K562 (cell line): ENCODE measurements at regions not wholly inside any gene's neighbourhood (a gene's known extent, or its start where the extent isn't known, plus 50 kb on each side); places are given as distances from the start of the nearest gene placed in this dataset.

Experiments
- ATAC-seq: fragments of 200-7000 bp; cut with Tn5 transposase; 3 replicates; pipeline ENCODE4 v1.9.1; 2020; ENCODE audit warnings: moderate library complexity
- BruUV-seq: library from RNA; stranded (reverse); fragments of 400-500 nt; replicated peaks from 2 replicates; lab custom pipeline; 2021; lab: Mats Ljungman, UMichigan
- CTCF ChIA-PET: fragments of 300-600 bp; formaldehyde crosslinking; extraction: SDS; loops from one replicate; lab custom pipeline; 2021; ENCODE audit warnings: low intra/inter-chr PET ratio; lab: Yijun Ruan, JAX
- POLR2A ChIA-PET: fragments of 300-600, 350-650 bp; sonication (Branson Sonifier 250); formaldehyde crosslinking; extraction: SDS; loops from one replicate; lab custom pipeline; 2021; ENCODE audit warnings: antibody characterized with exemption, inconsistent platforms; lab: Yijun Ruan, JAX
- DNase-seq, 4 experiments: peaks; one replicate each; pipeline versions ENCODE4 v3.0.0 to v3.0.0-alpha.2; 2011 to 2018; ENCODE audit warnings: low spot score in 3 of 4, mixed read lengths in 3 of 4; ENCODE audit errors: extremely low read depth in 1 of 4
- FAIRE-seq: peaks from 2 replicates; lab custom pipeline; 2011; peaks lifted over from hg19 to GRCh38; lab: Jason Lieb, UNC
- H2AFZ ChIP-seq: 2 replicates; pipeline ENCODE4 v1.6.0; 2011; ENCODE audit warnings: low read depth, low read length, control low read depth, inconsistent platforms
- H3K27ac ChIP-seq: fragments of 200-600 bp; 3 replicates; pipeline ENCODE4 v1.8.0; 2011; ENCODE audit warnings: low read depth, mild to moderate bottlenecking, control low read depth, inconsistent platforms, low read length, moderate library complexity, mixed read lengths; ENCODE audit errors: extremely low read depth
- H3K27me3 ChIP-seq, 2 experiments: fragments of 300-600 bp in 1 of 2; 2 replicates in 1 of 2; 3 replicates in 1 of 2; pipeline versions ENCODE4 v1.6.0 to v1.8.0; 2011; ENCODE audit warnings: inconsistent platforms in 2 of 2, low read length in 2 of 2, mild to moderate bottlenecking in 1 of 2, mixed read lengths in 1 of 2, moderate library complexity in 1 of 2; ENCODE audit not compliant: control insufficient read depth in 2 of 2, insufficient read depth in 2 of 2
- H3K36me3 ChIP-seq: fragments of 300-600 bp; 3 replicates; pipeline ENCODE4 v1.8.0; 2011; ENCODE audit warnings: mild to moderate bottlenecking, low read length, inconsistent platforms; ENCODE audit not compliant: control insufficient read depth, insufficient read depth
- H3K4me1 ChIP-seq, 2 experiments: fragments of 200-600 bp in 1 of 2; replicated peaks in 1 of 2; 2 replicates in 1 of 2; 3 replicates in 1 of 2; pipeline versions ENCODE4 v1.5.1 to v1.8.0; 2011; ENCODE audit warnings: inconsistent platforms in 2 of 2, low read length in 2 of 2, mild to moderate bottlenecking in 1 of 2, mixed read lengths in 1 of 2, moderate library complexity in 1 of 2; ENCODE audit not compliant: control insufficient read depth in 2 of 2, insufficient read depth in 2 of 2
- H3K4me2 ChIP-seq: 2 replicates; pipeline ENCODE4 v1.6.1; 2011; ENCODE audit warnings: low read length, control low read depth, inconsistent platforms, mixed read lengths; ENCODE audit not compliant: insufficient read depth
- H3K4me3 ChIP-seq: fragments of 200-600 bp; sonication (generic), shearing (Covaris generic); 2 replicates; pipeline ENCODE4 v1.5.1; 2016; ENCODE audit warnings: control low read depth, inconsistent platforms
- H3K79me2 ChIP-seq: fragments of 200-600 bp; 3 replicates; pipeline ENCODE4 v1.8.0; 2011; ENCODE audit warnings: low read length, inconsistent platforms; ENCODE audit not compliant: control insufficient read depth, insufficient read depth
- H3K9ac ChIP-seq, 2 experiments: 2 replicates each; pipeline versions ENCODE4 v1.6.0 to v1.6.1; 2011; ENCODE audit warnings: low read depth in 2 of 2, low read length in 2 of 2, control low read depth in 1 of 2, inconsistent platforms in 1 of 2, mild to moderate bottlenecking in 1 of 2, mixed read lengths in 1 of 2; ENCODE audit not compliant: insufficient read depth in 1 of 2
- H3K9me1 ChIP-seq: one replicate; pipeline ENCODE4 v1.6.0; 2011; ENCODE audit warnings: inconsistent platforms, mild to moderate bottlenecking, low read length, moderate library complexity; ENCODE audit not compliant: control insufficient read depth, insufficient read depth
- H3K9me3 ChIP-seq: replicated peaks from 2 replicates; pipeline ENCODE4 v1.5.1; 2011; ENCODE audit warnings: low read depth, low read length, inconsistent platforms; ENCODE audit not compliant: control insufficient read depth, insufficient read depth
- H4K20me1 ChIP-seq: replicated peaks from 2 replicates; pipeline ENCODE4 v1.6.1; 2011; ENCODE audit warnings: low read length, inconsistent platforms, mixed read lengths; ENCODE audit not compliant: control insufficient read depth, insufficient read depth
- BRF2 ChIP-seq: IDR thresholded peaks from 3 replicates; pipeline ENCODE4 v1.6.1; 2011; ENCODE audit warnings: borderline replicate concordance, mild to moderate bottlenecking; ENCODE audit not compliant: insufficient read length, insufficient read depth
- NRF1 ChIP-seq, 2 experiments: fragments of 450-650 bp; IDR thresholded peaks in 1 of 2; conservative IDR thresholded peaks in 1 of 2; 2 replicates each; pipeline ENCODE4 v1.6.1; 2014; ENCODE audit warnings: mild to moderate bottlenecking in 2 of 2
- RBBP5 ChIP-seq: fragments of 200-600 bp; sonication (generic); IDR thresholded peaks from 2 replicates; pipeline ENCODE4 v1.6.1; 2012; ENCODE audit warnings: borderline replicate concordance, mild to moderate bottlenecking, low read length, control low read depth, inconsistent platforms; ENCODE audit not compliant: insufficient read depth, poor library complexity, severe bottlenecking
- TRIM28 ChIP-seq: fragments of 450-650 bp; IDR thresholded peaks from 2 replicates; pipeline ENCODE4 v1.6.1; 2017
- ZNF174 ChIP-seq: fragments of 250-450 bp; sonication (Bioruptor Pico); IDR thresholded peaks from 2 replicates; pipeline ENCODE4 v1.4.0; 2020; ENCODE audit warnings: mild to moderate bottlenecking
- WGBS: fragments of 100-300 bp; shearing (Covaris generic); methylation state at CpG from one replicate; pipeline ENCODE4 v1.1.6; 2016; ENCODE audit warnings: low coverage, mixed read lengths; ENCODE audit not compliant: insufficient coverage; ENCODE audit errors: missing lambda C conversion rate; 5-methylcytosine and 5-hydroxymethylcytosine counted together
- in situ Hi-C: fragments of 300-500 bp; cut with MboI; formaldehyde crosslinking; loops from 4 replicates; pipeline ENCODE4 v1.15.0; 2018; ENCODE audit warnings: inconsistent platforms, mixed read lengths
- intact Hi-C: fragments of 100-400 bp; cut with micrococcal nuclease; formaldehyde crosslinking; loops from 2 replicates; pipeline ENCODE4 v1.14.2; 2022

GRCh38 chr18:69246027-69246426 lies 154.7 kb upstream of the DOK6 start (continued):
- TF ChIP-seq RBBP5: no peak

GRCh38 chr18:69250305-69251151 lies 150.2 kb upstream of the DOK6 start:
- under 1% methylated on average over 8 of the region's 10 CpGs for WGBS
- no peaks in the 10 kb centered on the region for H4K20me1 ChIP-seq
- H3K79me2 ChIP-seq: no peaks in the 10 kb centered on the region
- no peak for FAIRE-seq
- ChIA-PET POLR2A (no interaction called here), CTCF (no interaction called here)
- no peaks in the 10 kb centered on the region for H3K4me1 ChIP-seq
- intact Hi-C loops (no loop called here), in situ Hi-C loops (no loop called here)
- H3K4me3 ChIP-seq: no peak overlapping the region
- no peaks in the 10 kb centered on the region for H3K27me3 ChIP-seq
- H3K9me1 ChIP-seq: no peaks in the 10 kb centered on the region
- BruUV-seq: no TSS peak
- no peak for DNase-seq
- no peak overlapping the region for H3K9ac ChIP-seq
- H3K27ac ChIP-seq: no peak overlapping the region
- no peak overlapping the region for H2AFZ ChIP-seq
- no peaks in the 10 kb centered on the region for H3K36me3 ChIP-seq
- no peak for TF ChIP-seq BRF2
- no peak for TF ChIP-seq ZNF174 (CRISPR knock-in tag)
- no peak for TF ChIP-seq TRIM28
- no peak for TF ChIP-seq NRF1 (conservative IDR thresholded peaks at IDR 0.05 in 1 of 2, IDR thresholded peaks at IDR 0.05 in 1 of 2)
- H3K4me2 ChIP-seq: no peak overlapping the region
- ATAC-seq: no peak
- H3K9me3 ChIP-seq: no peaks in the 10 kb centered on the region
